ENCODE measurements at regions not wholly inside any gene's neighbourhood (a gene's known extent, or its start where the extent isn't known, plus 50 kb on each side); places are given as distances from the start of the nearest gene placed in this dataset.

GRCh38 chr6:74249658-74250057 lies 553.7 kb downstream of the CD109 start:
- TF ChIP-seq POLR2A (IDR thresholded peaks at IDR 0.05) = no peak
- TF ChIP-seq CTCF (IDR thresholded peaks at IDR 0.05) = no peak

Measured in transverse colon (tissue), 3 donors.